HepG2 (cell line): ENCODE measurements at regions not wholly inside any gene's neighbourhood (a gene's known extent, or its start where the extent isn't known, plus 50 kb on each side); places are given as distances from the start of the nearest gene placed in this dataset.
"Not testable (repeated sequence)": the region's sequence is repeated elsewhere in the genome, so short reads cannot be mapped to it uniquely, and the experiment has no call there.

ENCODE experiments used
- ATAC-seq: fragments of 200-7000 bp; cut with Tn5 transposase; 3 replicates; pipeline ENCODE4 v1.9.1; 2020; ENCODE audit warnings: mild to moderate bottlenecking, moderate library complexity
- BruUV-seq: library from RNA; stranded (reverse); fragments of 400-500 nt; replicated peaks from 2 replicates; lab custom pipeline; 2021; lab: Mats Ljungman, UMichigan
- CTCF ChIA-PET: fragments of 300-600 bp; formaldehyde crosslinking; extraction: SDS; loops from one replicate; lab custom pipeline; 2021; ENCODE audit warnings: low total read pairs, inconsistent platforms, low intra/inter-chr PET ratio; lab: Yijun Ruan, JAX
- POLR2A ChIA-PET: fragments of 350-600 bp; sonication (Branson Sonifier 250); formaldehyde crosslinking; loops from one replicate; lab custom pipeline; 2020; ENCODE audit warnings: antibody characterized with exemption, inconsistent platforms; lab: Yijun Ruan, JAX
- DNase-seq: peaks from one replicate; pipeline ENCODE4 v3.0.0-alpha.2; 2015; ENCODE audit warnings: low spot score
- FAIRE-seq: peaks from 3 replicates; lab custom pipeline; 2011; peaks lifted over from hg19 to GRCh38; lab: Jason Lieb, UNC
- H2AFZ ChIP-seq: one replicate; pipeline ENCODE4 v1.6.1; 2011; ENCODE audit warnings: low read length, inconsistent platforms
- H3K27ac ChIP-seq: fragments of 300-600 bp; 3 replicates; pipeline ENCODE4 v1.8.0; 2011; ENCODE audit warnings: mixed run types, mild to moderate bottlenecking, mixed read lengths, low read length, inconsistent platforms; ENCODE audit not compliant: insufficient read depth; ENCODE audit errors: extremely low read length
- H3K27me3 ChIP-seq, 2 experiments: fragments of 200-600 bp in 1 of 2; 2 replicates in 1 of 2; 3 replicates in 1 of 2; pipeline versions ENCODE4 v1.6.0 to v1.8.0; 2011; ENCODE audit warnings: low read length in 2 of 2, mild to moderate bottlenecking in 2 of 2, moderate library complexity in 2 of 2, inconsistent platforms in 1 of 2; ENCODE audit not compliant: insufficient read depth in 2 of 2, control insufficient read depth in 1 of 2
- H3K36me3 ChIP-seq, 2 experiments: fragments of 200-600 bp in 1 of 2; replicated peaks in 1 of 2; 2 replicates in 1 of 2; 3 replicates in 1 of 2; pipeline versions ENCODE4 v1.5.1 to v1.8.0; 2011; ENCODE audit warnings: low read length in 2 of 2, inconsistent platforms in 1 of 2; ENCODE audit not compliant: insufficient read depth in 2 of 2, control insufficient read depth in 1 of 2
- H3K4me1 ChIP-seq: 2 replicates; pipeline ENCODE4 v1.5.1; 2012; ENCODE audit warnings: low read length, inconsistent platforms; ENCODE audit not compliant: insufficient read depth
- H3K4me2 ChIP-seq: 2 replicates; pipeline ENCODE4 v1.6.0; 2011; ENCODE audit warnings: low read depth, low read length, inconsistent platforms
- H3K4me3 ChIP-seq, 3 experiments: fragments of 200-600 bp in 1 of 3; sonication (generic), shearing (Covaris generic) in 1 of 3; replicated peaks in 1 of 3; 2 replicates each; pipeline ENCODE4 v1.5.1; 2011 to 2016; ENCODE audit warnings: low read length in 3 of 3, inconsistent platforms in 2 of 3, low read depth in 2 of 3, mild to moderate bottlenecking in 2 of 3, control low read depth in 1 of 3, mixed read lengths in 1 of 3; ENCODE audit not compliant: insufficient read depth in 1 of 3
- H3K79me2 ChIP-seq: one replicate; pipeline ENCODE4 v1.6.1; 2011; ENCODE audit warnings: low read length, inconsistent platforms; ENCODE audit not compliant: insufficient read depth
- H3K9ac ChIP-seq: 2 replicates; pipeline ENCODE4 v1.6.0; 2011; ENCODE audit warnings: mild to moderate bottlenecking, low read depth, low read length, inconsistent platforms; ENCODE audit not compliant: insufficient read depth
- H3K9me3 ChIP-seq: 2 replicates; pipeline ENCODE4 v1.5.1; 2012; ENCODE audit warnings: mild to moderate bottlenecking, low read length
- H4K20me1 ChIP-seq: 2 replicates; pipeline ENCODE4 v1.6.0; 2011; ENCODE audit warnings: inconsistent platforms, mild to moderate bottlenecking, low read length, moderate library complexity; ENCODE audit not compliant: insufficient read depth
- MAFF ChIP-seq: IDR thresholded peaks from 2 replicates; pipeline ENCODE4 v1.6.1; 2011; ENCODE audit warnings: low read depth, low read length, improper control_type of control experiment
- MAFK ChIP-seq, 2 experiments: IDR thresholded peaks in 1 of 2; conservative IDR thresholded peaks in 1 of 2; 2 replicates each; pipeline ENCODE4 v1.6.1; 2011; ENCODE audit warnings: improper control_type of control experiment in 2 of 2, low read length in 2 of 2
- U2AF2 ChIP-seq: fragments of 200-400 bp; formaldehyde crosslinking; IDR thresholded peaks from 2 replicates; pipeline ENCODE4 v1.6.1; 2017; ENCODE audit warnings: low read depth, mild to moderate bottlenecking, low read length
- ZNF253 ChIP-seq: sonication (generic); formaldehyde crosslinking; IDR thresholded peaks from 2 replicates; pipeline ENCODE4 v1.8.0; 2022; ENCODE audit warnings: mild to moderate bottlenecking, missing genetic modification reagents, borderline replicate concordance
- WGBS: methylation state at CpG from one replicate; pipeline ENCODE4 v1.1.6; 2017; ENCODE audit warnings: low lambda C conversion rate; 5-methylcytosine and 5-hydroxymethylcytosine counted together
- in situ Hi-C: cut with HindIII; loops from 2 replicates; pipeline ENCODE4 v1.10.0; 2017; ENCODE audit warnings: low pct_unique_long_range_greater_than_20kb; ENCODE audit not compliant: extremely low pct_ligation_motif_present
- intact Hi-C: fragments of 100-400 bp; cut with micrococcal nuclease; formaldehyde crosslinking; loops from one replicate; pipeline ENCODE4 v1.10.0; 2022; ENCODE audit not compliant: unreplicated experiment

DNA sequence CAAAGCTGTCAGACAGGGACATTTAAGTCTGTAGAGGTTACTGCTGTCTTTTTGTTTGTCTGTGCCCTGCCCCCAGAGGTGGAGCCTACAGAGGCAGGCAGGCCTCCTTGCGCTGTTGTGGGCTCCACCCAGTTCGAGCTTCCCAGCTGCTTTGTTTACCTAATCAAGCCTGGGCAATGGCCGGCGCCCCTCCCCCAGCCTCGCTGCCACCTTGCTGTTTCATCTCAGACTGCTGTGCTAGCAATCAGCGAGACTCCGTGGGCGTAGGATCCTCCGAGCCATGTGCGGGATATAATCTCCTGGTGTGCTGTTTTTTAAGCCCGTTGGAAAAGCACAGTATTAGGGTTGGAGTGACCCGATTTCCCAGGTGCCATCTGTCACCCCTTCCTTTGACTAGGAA is 454.2 kb upstream of the CCDC196 start:
- CTCF ChIA-PET, H2AFZ ChIP-seq, H3K4me1 ChIP-seq, ATAC-seq, H3K36me3 ChIP-seq, H3K4me2 ChIP-seq, H3K79me2 ChIP-seq, H3K27me3 ChIP-seq, H3K27ac ChIP-seq, intact Hi-C loops, H4K20me1 ChIP-seq, in situ Hi-C loops, BruUV-seq, H3K9ac ChIP-seq, H3K4me3 ChIP-seq, POLR2A ChIA-PET, H3K9me3 ChIP-seq, DNase-seq, FAIRE-seq: not testable (repeated sequence)
- 0% methylated on average over 2 of the region's 12 CpGs for WGBS

DNA sequence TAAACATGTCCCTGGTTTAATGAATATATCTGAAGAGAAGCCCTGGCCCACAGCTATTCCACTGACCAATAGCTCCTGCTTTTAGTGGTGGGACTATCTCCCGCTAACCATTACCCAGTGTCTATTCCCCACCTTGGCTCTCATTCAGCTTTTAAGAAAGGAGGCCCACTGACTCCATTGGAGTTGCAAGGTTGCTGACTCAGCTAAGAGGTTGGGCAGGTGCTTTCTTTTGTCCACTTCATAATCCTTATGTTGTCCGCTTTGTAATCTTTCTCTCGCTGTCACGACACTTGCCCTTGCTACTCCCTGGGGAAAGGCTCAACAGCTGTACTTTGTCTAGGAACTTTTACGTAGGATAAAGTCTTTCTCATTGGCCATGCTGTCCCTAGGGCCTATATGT is 453.4 kb upstream of the CCDC196 start:
- in situ Hi-C loops (no loop called here), intact Hi-C loops (no loop called here)
- ChIA-PET CTCF (no interaction called here), POLR2A (no interaction called here)
- no peak overlapping the region for H3K4me3 ChIP-seq
- H2AFZ ChIP-seq = no peak overlapping the region
- H4K20me1 ChIP-seq = no peaks in the 10 kb centered on the region
- no peaks in the 10 kb centered on the region for H3K79me2 ChIP-seq
- DNase-seq = no peak
- no peak for TF ChIP-seq ZNF253 (CRISPR knock-in tag)
- peak; percentile 65 to 80 for TF ChIP-seq MAFK (conservative IDR thresholded peaks at IDR 0.05 in 1 of 2, IDR thresholded peaks at IDR 0.05 in 1 of 2; ENCODE audit: low read length in 2 of 2)
- peak; percentile 63 for TF ChIP-seq MAFF
- TF ChIP-seq U2AF2 = no peak
- peaks cover 4% of the 10 kb centered on the region for H3K9me3 ChIP-seq
- H3K27me3 ChIP-seq = no peaks in the 10 kb centered on the region
- WGBS = 72% methylated on average over 5 of the region's 5 CpGs
- BruUV-seq = no TSS peak
- H3K4me2 ChIP-seq = no peak overlapping the region
- H3K27ac ChIP-seq = no peak overlapping the region
- H3K36me3 ChIP-seq = no peaks in the 10 kb centered on the region
- no peak overlapping the region for H3K9ac ChIP-seq
- H3K4me1 ChIP-seq = no peaks in the 10 kb centered on the region
- FAIRE-seq = no peak
- ATAC-seq = no peak
